GM21529 (cell line): ENCODE measurements at regions not wholly inside any gene's neighbourhood (a gene's known extent, or its start where the extent isn't known, plus 50 kb on each side); places are given as distances from the start of the nearest gene placed in this dataset.
"Not testable (repeated sequence)": the region's sequence is repeated elsewhere in the genome, so short reads cannot be mapped to it uniquely, and the experiment has no call there.

Experiments used
- ATAC-seq: cut with Tn5 transposase; IDR thresholded peaks from one replicate; pipeline ENCODE4 v1.9.1; 2021; ENCODE audit not compliant: unreplicated experiment

DNA sequence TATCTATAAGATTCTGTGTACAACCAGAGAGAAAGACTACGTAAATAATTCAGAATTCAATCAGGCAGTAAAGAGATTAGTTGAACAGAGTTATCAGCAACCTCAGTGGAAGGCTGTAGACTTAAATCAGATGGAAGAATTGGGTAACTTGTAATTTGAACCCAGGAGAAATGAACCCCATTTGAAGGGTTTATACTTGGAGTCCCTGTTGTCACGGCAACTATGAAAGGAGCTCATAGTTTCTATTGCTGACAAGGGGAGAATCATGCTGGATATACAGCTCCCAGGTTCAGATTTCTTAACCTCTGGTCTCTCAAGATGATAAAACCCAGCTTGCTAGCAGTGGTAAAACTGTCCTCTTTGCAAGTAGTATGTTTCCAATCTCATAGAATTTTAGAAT is 54.4 kb upstream of the BMP4 start:
- ATAC-seq: no peak

DNA sequence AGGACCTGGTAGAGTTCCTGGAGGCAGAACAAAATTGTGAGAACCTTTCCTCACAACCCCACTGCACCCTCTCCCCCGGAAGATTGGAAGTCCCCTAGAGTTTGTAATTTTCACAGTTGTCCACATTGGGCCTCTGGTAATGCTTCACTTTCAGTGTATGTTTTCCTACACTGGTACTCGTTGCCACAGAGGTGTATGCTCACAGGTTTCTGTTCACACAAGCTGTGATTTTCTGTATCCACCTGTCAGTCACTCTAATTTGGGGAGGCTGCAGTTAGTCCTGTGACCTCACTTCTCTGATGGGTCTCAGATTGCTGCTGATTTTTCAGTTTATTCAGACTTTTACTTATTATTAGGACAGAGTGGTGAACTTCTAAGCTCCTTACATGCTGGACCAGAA is 66.4 kb upstream of the BMP4 start:
- ATAC-seq: no peak

DNA sequence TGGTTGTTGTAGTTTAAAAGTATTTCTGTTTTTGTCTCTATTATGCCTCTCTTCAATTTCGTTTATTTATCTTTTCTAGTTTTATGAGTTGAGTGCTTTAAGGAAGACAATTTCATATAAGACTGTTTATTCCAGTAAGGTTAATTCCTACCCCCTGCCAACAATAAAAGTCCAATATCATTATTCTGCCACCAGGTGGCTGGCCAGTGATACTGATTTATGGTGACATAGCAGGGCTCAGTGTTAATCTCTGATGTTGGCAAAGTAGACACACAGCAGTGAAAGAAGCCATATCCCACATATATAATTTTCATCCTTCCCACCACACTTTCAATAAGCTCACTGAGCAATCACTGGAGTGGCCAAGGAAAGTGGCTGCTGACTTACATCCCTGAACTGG is 69.0 kb upstream of the BMP4 start:
- ATAC-seq: no peak

DNA sequence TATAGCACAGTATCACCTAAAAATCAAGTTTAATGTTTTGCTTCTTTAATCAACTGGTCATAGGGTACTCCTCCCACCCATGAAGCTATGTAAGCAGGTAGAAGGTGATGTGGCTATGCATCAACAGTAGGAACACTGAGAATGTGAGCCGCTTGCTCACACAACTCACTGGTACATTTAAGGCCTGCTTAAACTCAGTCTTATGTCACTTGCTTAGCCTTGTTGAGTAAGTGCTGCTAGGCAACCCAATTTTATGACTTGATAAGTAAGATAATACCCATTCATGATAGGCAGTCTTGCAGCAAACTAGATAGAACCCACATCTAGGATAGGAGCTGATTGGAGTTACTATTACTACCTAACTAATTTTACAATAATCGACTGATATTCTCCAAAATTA is 70.0 kb upstream of the BMP4 start:
- ATAC-seq: no peak

DNA sequence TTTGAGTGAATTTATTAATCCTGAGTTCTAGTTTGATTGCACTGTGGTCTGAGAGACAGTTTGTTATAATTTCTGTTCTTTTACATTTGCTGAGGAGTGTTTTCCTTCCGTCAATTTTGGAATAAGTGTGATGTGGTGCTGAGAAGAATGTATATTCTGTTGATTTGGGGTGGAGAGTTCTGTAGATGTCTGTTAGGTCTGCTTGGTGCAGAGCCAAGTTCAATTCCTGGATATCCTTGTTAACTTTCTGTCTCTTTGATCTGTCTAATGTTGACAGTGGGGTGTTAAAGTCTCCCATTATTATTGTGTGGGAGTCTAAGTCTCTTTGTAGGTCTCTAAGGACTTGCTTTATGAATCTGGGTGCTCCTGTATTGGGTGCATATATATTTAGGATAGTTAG is 74.4 kb upstream of the BMP4 start:
- not testable (repeated sequence) for ATAC-seq

DNA sequence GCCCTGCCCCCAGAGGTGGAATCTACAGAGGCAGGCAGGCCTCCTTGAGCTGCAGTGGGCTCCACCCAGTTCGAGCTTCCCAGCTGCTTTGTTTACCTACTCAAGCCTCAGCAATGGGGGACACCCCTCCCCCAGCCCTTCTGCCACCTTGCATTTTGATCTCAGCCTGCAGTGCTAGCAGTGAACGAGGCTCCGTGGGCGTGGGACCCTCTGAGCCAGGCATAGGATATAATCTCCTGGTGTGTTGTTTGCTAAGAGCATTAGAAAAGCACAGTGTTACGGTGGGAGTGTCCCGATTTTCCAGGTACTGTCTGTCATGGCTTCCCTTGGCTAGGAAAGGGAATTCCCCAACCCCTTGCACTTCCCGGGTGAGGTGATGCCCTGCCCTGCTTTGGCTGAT is 76.7 kb upstream of the BMP4 start:
- ATAC-seq: not testable (repeated sequence)

DNA sequence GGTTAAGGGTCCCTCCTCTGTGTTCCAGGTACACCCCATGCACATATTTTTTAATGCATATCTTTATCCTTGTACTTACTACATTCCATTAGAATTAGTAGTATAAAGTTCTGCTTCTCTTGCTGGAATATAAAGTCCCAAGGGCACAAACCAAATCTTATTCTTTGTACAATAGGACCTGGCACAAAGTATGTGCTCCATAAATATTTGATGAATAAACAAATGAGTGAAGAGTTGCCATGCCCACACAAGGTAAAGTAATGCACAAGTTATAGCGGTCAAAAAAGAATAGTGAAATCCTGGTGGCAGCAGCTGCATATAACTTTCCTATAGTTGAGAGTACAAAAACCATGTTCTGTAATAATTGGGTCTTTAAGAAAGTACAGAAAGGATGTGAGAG is 82.1 kb upstream of the BMP4 start:
- no peak for ATAC-seq

DNA sequence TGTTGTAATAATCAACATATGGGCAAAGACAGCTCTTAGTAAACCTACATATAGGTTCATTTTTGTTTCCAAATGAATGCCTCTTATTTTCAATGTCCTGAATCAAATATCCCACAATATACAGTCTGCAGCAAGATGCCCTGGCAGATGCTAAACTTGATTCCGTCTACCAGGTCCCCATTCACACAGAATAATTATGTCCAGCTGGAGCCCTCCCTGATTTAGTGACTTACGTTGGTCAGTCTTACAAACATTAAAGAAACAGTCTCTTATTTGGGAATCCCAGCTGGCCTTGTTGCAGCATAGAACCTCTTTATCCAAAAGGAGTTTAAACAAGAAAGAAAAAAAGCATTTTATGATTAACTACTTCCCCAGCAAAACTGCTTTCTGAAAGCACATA is 82.7 kb upstream of the BMP4 start:
- no peak for ATAC-seq

DNA sequence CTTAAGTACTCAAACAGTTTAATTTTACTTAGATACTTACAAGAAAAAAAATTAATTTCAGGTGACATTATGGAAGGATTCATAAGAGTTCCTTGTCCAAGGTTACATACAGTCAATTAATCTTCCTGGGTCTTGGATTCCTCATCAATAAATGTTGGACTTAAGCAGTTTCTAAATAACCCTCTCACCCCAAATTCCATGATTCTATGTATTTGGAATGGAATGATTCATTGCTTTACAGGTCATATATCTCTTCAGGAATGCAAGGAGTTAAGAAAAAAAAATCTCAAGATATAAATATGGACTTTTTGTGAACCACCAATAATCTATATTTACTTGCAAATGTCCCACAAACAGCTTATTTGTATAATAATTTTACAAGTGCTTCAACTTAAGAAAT is 84.2 kb upstream of the BMP4 start:
- no peak for ATAC-seq

DNA sequence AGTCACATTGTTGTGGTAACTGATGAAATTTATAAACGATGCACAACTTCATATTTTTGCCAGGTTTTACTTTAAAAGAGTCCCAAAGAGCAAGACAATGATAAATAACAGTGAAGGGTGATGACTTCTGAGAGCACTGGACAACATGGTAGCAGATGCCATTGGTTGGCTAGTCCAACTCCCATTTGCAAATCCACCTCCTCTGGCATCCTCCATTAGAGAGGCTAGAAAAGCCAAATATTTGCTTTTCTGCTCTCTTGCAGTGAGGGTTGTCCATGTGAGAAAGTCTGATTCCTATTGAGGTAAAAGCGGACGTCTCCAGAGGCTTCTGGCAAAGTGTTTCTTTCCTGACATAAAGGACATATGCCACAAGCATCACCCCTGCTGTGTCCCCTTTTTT is 89.6 kb upstream of the BMP4 start:
- ATAC-seq: no peak

DNA sequence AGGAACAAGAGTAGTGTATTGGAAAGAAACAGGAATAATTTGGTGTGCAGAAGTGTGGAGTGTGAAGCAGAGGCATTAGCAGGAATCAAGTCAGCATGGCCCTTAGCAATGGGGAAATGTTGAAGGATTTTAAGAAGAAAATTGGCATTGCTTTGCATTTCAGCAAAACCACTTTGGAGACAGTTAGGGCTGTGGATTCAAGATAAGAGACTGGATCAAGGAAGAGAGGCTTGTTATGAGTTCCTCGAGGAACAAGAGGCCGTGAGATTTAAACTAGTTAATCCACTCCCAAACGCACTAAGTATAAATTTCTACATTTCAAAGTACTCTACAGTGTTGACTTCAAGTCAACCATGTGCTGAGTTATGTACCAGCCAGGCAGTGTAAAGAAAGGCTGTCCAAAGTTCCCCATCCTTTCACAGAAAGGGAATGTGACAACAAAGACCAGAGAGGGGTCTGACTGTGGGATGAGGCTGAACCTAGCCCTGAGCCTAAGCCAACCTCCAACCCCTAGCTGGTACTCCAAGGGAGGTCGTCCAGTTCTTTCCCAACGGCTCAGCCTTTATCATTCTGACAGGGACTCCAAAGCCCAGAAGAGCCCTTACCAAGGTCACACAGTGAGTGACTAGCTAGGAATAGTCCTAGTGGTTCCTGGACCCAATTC is 91.2 kb upstream of the BMP4 start:
- ATAC-seq: no peak

DNA sequence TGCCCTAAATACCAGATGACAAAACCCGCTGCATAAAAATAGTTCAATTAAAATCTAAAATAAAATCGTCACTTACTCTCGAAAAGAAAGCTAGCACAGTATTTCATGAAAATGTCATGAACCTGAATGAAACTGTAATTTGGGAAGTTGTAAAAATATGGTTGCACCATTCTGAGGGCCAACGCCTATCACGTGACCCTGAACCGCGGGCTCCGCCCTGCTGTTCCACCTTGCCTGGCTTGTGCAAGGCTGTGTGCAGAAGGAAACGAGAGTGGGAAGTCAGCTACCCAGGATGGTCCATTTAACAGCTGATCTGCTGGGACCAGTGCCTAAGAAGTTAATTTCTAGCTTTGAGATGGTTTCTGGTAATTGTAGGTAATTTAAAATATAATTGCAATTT is 91.7 kb upstream of the BMP4 start:
- no peak for ATAC-seq

DNA sequence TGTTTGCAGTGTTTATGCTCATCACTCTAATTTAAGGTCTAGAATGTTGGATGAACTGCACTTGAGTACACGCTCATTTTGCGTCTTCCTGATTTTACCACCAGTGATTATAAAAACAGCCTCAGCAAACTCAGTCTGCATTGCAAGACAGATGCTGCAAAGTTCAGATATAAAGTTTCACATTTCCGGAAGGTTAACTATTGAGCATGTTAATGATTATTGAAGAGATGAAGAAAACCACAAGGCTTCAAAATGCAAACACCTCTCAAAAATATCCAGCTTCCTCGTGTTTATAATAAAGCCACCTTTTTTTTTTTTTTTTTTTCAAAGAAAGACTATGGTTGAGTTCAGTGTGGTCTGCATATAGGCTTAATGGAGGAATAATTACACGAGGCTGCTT is 92.1 kb upstream of the BMP4 start:
- no peak for ATAC-seq

DNA sequence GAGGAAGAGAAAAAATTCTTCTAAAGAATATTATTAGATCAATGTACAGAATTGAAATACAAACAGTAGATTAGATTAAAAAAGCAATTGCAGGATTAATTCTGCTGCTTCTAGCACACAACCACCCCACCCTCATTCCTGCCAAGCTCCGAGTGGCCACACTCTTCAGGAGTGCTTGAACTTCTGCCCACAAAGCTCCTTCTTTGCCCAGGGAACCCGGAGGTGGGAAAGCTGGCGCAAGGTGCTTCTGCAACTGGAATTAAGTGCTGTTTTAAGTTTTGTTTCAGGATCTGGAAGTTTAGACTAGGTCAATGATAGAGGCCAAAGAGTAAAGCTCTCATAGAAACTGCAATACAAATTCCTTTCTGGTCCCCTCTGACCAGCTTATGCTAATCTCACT is 94.1 kb upstream of the BMP4 start:
- no peak for ATAC-seq

DNA sequence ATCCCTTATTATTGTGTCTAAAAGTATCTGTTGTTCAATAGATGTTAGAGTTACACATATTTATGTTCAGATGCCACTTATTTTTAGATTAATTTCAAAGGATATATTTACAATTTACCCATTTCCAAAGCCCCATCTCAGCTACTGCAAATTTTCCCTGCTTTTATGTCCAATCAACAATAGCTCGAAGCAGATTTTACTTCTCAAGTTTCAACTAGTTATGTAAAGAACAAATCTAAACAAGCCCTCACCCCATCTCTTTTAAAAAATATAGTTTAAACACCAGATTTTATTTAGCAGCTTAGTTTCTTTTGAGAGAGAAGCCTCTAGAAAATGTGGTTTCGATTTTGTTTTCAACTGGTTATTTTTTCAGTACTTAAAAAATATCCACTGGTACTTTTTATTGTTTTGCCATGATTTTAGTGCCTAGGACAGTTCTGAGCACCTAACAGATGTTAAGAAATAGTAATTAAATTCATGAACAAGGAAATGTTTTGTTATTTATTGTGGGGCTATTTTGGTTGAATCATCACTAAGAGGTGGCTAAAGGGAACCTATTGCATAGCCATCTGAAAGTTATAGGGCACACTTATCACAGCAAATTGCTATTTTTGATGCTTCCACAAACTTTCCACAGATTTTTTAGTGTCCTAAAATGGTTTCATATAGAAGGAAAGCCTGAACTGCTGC is 96.2 kb upstream of the BMP4 start:
- ATAC-seq: no peak

DNA sequence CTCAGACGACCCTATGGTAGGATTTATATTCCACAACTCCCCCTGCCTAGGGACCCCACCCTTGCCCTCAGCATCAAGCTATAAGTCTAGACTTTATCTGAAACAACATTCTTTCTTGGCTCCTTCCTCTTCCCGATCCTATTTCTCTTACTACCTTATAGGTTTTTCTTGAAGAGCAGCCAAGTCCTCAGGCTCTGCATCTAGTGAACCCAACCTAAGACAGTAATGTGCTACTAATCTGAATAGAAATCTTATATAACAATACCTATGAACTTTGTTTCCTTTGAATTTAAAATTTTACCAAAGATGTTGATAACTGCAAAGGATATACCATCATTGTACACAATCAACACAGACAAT is 96.7 kb upstream of the BMP4 start:
- no peak for ATAC-seq

DNA sequence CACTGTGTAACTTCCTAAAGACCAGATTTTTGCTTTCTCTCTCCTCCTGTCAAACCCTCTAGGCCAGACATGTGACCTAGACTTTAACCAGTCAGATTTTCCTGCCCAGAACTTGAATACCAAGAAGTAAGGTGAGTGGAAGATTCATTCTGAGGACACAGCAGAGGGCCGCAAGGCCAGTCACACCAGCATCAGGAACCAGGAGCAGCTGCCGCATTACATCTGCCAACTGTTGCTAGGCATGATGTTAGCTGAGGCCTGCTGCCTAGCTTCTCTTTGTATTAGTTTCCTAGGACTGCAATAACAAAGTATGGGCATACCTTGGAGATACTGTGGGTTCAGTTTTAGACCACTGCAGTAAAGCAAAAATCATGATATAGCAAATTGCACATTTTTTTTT is 101.9 kb upstream of the BMP4 start:
- no peak for ATAC-seq

DNA sequence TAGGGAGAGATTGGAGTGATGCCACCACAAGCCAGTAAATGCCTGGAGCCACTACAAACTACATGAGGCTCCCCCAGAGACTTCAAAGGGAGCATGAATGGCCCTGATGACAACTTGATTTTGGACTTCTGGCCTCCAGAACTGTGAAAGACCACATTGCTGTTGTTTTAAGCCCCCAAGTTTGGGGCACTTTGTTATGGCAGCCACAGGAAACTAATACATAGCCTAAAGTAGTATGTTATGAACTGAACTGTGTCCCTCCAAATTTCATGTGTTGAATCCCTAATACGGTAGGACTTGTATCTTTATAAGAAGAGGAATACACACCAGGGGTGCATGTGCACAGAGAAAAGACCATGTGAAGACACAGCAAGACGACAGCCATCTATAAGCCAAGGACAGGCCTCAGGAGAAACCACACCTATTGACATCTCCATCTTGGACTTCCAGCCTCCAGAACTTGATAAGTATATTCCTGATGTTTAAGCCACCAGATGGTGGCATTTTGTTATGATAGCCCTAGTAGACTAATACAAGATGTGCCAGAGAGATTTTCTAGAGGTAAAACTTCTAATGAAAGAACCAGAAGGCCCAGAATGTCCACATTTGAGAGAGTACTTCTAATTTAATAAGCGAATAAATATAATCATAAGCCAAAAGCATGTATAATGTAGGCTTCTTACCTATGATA is 127.1 kb upstream of the BMP4 start:
- no peak for ATAC-seq

DNA sequence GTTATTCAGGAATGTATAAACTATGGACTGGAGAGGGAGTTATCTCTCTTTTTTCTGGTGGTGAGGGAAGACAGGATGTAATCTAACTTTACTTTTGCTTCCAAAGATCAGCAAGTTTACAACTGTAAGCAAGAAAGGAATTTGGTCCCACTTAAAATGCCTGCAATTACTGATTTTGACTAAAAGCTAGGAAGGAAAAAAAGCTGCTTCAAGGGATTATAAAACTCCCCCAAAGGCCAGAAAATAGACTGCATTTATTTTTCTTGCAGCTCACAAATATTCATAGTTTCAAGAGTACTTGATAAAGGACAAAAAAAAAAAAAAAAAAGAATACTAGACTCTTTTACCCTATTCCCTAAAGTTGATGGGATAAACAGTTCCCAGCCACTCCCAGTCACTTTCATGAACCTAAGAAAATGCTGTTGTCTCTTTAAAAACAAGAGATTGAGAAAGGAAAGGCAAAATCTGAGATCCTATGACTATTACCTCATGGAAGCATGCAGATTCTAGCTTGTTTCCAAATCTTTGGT is 128.7 kb upstream of the BMP4 start:
- no peak for ATAC-seq

DNA sequence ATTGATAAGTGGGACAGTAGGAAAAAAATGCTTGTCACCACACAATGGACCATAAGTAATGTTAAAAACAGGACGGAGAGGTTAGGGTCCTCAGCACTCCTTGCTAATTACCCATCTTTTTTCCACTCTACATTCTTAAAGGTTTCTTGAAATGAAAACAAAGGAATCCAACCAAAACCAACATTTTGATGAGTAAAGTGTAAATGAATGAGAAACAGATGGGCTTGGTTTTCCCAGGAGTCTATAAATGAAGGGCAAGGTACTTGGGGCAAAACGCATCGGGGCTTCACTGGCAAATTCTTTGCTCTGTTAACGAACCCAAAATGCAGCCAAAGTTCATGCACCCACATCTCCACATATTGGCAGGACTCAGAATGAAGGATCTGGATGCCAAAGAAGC is 129.2 kb upstream of the BMP4 start:
- ATAC-seq: no peak

DNA sequence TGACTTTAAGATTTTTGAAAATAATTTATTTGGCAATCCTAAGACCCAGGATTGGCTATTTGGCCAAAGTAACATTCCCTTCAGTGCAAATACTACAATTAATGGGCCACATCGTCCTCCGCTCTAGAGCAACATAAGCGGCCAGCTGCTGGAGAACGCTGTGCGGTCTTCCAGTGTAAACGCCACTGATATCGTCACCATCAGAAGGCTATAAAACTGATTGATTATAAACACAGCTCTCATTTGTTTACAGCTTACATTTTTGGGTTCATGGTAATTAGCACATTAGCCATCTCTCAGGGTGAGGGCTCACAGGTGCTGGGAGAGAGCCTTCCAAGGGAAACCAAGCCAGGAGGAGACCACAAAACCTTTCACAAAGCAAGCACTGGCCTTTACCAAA is 130.1 kb upstream of the BMP4 start:
- no peak for ATAC-seq

DNA sequence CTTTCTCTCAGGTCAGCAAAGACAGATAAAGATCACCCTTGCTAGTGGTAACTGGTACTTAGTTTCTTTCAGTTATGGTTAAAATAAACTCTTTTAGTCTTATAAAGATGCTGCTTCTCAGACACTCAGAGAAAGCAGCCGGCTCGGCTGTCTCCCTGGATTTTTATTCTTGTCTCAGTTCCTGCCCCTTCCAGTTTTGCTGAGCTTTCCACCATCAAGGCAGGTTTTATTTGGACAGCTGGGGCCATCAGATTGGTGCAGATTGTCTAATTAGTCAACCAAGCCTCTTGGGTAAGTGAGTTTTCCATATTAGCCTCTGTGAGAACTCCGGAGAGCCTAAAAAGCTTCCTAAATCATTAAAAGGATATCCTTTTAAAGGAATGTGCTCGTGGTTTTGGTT is 130.8 kb upstream of the BMP4 start:
- ATAC-seq: no peak
